GM19035 (cell line): ENCODE measurements at regions not wholly inside any gene's neighbourhood (a gene's known extent, or its start where the extent isn't known, plus 50 kb on each side); places are given as distances from the start of the nearest gene placed in this dataset.

ENCODE experiments used
- ATAC-seq: cut with Tn5 transposase; IDR thresholded peaks from one replicate; pipeline ENCODE4 v1.9.1; 2021; ENCODE audit not compliant: unreplicated experiment

DNA sequence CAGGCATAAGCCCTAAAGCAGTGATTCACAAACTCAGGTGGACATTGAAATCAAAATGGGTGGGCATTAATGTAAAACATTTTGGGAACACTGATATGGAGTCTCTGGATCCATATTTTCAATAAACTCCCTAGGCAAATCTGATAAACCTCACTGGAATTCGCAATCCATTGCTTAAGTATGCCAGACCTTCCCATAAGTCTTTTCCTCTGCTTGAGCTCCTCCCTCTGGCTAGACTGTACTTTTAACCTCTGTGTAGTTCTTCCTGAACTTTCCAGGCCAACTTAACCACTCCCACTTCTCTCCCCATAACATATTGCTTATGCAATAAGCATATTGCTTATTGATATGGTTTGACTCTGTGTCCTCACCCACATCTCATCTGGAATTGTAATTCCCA lies 629.7 kb upstream of the IMPG1 start:
- no peak for ATAC-seq

DNA sequence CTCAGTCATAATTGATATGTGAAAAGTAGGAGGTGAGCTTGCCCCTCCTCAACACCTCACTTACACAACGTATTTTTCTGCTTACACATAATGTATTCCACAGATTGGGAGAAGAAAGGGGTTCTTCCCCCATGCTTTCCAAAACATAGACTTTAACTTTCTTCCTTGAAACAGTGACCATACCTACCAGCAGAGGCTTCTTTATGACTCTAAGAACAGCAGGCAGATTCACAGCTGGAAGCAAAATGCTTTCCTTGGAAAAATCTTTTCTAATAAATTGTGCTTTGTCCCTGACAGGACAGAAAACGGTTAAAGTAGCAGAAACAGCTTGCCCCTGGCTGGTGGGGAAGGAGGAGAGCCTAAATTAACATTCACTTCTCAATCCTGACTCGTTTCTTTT lies 629.1 kb upstream of the IMPG1 start:
- ATAC-seq: no peak

DNA sequence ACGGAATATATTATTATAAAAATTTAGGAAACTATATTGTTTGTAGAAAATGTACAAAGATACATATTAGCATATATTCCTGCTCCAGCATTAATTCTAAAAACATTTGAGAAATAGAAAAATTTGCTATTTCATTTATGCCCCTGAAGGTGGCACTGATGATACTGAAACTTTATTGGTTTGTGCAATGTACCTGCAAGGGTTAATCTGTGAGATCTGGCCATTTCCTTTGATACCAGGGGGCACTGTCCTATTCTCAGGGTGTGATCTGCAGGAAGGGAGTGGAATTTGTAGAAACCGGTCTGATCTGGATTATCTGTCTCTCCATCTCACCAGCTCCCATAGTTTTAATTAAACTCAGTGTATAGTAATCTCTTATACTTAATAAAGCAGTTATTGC lies 625.1 kb upstream of the IMPG1 start:
- no peak for ATAC-seq

DNA sequence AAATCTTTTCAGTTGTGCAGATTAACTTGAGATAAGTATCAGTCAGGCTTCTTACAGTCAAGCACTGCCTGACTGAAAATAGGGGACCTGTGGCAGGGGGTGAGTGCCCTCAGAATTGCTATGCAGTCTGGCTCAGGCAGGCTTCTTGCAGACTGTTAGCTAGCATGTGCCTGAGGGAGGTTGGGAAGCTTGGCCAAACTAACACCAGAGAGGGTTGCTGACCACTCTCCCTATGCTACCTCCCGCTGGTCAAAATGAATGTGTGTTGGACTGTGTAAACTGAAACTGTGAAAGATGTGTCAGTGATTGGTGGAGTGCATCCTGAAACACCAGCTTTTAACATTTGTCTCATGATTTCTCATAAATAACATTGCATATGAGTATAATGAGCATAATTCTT lies 622.3 kb upstream of the IMPG1 start:
- no peak for ATAC-seq

DNA sequence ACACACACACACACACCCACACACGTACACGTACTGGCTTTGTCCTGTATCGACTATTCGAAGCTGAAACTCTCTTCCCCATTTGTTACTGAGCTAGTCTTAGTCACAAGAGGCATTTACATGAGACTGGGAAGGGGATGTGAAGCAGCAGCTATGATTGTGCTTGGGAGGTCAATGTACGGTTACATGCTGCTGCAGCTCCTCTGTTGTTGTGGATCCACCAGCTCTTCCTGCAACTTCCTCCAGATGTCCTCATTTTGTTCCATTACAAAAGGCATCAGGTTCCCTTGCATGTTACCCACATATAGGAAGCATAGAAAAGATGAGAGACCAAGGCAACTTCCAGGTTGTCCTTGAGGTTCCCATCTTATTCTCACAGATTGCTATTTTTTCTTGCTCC lies 612.4 kb upstream of the IMPG1 start:
- ATAC-seq: no peak

DNA sequence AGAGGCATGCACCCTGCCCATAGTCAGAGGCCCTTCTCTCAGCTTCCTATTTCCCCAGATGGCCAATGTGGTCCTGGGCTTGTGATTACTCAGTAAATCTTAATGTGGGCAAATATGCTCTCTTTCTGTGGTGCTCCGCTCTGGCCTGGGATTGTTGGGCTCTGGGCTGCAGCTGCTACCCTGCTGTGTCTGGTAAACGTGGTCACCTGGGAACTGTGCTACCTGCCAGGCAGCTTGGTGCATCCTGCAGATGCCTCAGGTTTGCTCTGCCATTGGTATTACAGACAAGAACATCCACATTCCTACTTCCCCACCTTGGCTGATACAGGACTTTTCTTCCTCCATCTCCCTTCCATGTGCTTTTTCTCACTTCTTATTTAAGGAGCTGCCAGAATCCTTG lies 611.5 kb upstream of the IMPG1 start:
- no peak for ATAC-seq

DNA sequence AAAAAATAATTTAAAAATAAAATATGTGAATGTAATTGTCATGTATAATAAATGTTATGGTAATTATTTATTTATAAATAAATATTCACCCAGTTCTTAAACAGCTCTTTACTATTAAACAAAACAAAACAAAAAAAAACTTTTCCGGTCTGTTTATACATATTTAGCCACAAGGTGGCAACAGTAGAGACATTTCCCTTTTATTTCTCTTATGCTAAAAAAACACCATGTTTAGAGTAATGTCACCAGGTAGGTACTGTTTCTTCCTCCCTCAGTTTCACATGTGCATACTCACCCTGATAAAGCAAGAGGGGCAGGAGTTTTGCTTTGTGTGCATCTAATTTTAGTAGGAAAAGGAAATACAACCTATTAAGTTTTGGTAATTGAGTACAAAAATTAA lies 610.4 kb upstream of the IMPG1 start:
- ATAC-seq: no peak

DNA sequence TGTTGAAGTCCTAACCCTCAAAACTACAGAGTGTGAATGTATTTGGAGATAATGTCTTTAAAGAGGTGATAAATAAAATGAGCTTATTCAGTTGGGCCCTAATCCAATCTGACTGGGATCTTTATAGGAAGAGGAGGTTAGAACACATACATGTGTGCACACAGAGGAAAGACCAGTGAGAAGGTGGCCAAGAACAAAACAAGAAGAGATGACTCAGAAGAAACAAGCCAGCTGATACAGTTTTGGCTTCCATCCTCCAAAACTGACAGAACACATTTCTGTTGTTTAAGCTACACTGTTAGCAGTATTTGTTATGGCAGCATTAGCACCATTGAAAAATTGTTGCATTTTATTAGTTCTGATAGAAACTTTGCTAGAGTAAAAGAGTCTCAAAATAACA lies 609.3 kb upstream of the IMPG1 start:
- ATAC-seq: no peak

DNA sequence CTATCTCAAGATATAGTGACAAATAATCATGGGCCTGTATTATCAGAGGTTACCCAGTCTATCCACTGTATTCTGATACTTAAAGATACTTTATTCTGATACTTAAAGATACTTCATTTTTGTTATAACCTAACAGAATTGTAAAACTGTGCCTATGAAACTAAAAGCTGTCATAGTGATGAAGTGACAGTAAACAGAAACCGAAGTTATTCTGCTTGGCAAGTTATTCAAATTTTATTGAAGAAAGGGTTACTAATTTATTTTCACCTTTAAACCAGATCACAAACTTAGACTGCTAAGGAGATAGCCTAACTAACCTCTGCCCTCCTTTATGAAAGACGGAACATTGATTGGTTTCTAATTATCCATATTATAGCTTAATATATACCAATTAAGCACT lies 604.6 kb upstream of the IMPG1 start:
- ATAC-seq: no peak

DNA sequence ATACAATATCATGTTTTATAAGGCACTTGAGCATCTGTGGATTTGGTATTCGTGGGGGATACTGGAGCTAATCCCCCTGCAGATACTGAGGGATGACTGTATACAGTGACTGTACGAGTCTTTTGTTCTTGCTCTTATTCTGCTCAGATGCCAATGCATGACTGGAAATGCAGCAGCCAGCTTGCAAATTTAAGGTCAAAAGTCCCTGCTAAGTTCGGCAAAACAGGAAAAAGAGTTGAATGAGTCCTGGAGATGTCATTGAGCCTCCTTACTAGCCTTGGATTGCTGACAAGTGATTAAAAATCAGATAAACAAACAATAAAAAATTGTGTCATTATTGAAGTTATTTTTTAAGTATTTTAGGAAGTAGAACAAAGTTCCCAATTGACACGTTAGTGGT lies 599.3 kb upstream of the IMPG1 start:
- no peak for ATAC-seq

DNA sequence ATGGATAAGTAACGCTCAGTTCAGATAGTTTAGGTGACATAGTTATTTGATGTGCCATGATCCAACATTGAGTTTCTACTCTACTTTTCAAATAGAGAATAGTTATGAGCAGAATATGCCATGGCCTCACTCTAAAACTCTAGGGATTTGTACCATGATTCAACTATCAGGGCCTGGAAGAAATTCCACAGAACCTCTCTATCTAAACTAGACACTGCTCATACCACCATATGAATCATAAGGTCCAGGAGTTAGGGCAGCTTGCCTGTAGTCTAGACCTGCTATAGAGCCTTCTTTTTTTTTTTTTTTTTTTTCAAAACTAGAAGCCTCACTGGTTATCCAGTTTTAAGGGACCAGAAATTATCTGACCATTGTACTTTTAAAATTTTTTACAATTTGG lies 571.8 kb upstream of the IMPG1 start:
- no peak for ATAC-seq

DNA sequence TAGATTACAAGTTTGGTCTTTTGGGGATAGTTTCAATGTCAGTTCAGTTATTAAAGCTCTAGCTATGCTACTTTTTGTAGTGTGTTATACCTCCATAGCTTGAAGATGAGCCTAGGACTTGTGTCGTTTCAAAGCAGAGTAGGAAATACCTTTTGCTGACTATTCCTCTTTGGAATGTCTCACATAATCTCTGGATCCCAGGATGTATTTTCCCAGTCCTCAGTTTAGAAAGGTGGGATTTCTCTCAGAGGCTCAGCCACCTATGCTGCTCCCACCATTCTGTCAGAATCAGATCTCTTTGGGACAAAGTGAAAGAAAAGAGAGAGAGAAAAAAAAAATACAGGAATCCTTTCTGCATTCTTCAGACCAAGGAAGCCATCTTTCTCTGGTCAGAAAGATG lies 567.5 kb upstream of the IMPG1 start:
- no peak for ATAC-seq

DNA sequence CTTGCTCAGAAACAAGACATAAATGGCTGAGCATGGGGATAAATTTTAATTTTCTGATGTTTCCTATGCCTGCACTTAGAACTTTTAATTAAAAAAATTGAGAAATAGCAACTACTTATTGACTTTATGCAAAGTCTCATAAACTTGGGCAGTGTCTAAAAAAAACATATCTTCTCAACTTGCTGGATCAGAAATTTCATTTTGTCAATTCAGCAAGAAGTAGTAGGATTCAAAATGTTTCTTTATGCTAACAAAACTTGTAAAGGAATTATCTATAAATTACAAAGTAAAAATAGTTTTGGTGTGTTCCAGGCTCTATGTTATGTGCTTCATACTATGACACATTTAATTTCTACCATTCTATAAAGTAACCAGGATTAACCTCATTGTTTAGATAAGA lies 562.2 kb upstream of the IMPG1 start:
- ATAC-seq: no peak

DNA sequence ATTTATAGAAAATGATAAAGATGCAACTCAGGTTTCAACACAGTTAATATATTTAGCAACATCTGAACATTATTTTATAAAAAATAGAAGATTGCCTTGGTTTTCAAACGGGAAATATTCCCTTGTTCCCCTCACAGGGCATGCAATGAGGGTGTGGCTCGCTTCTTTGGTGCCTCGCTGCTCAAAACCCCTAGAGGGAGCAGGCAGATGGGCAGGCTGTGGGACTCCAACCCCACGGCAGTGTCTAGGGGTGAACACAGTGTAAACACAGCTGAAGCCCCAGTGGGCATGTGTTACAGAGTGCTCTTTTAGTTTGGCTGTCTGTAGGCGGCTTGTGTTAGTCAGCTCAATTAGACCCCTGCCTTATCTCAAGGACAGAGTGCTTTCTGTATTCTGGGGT lies 560.8 kb upstream of the IMPG1 start:
- ATAC-seq: no peak

DNA sequence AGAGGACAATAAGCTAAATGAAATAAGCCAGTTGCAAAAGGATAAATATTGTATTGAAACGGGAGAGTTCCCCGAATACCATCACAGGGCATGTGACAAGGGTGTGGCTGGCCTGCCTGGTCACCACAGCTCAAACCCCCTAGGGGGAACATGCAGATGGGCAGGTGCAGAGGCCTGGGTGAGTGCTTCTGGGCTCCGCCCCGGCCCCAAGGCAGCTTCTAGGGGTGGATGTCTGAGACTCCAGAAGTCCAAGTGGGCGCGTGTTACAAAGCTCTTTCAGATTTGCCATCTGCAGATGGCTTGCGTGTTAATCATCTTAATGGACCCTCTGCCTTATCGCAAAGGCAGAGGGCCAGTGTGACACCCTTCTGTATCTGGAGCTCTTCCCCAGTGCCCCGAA lies 559.2 kb upstream of the IMPG1 start:
- ATAC-seq: no peak

DNA sequence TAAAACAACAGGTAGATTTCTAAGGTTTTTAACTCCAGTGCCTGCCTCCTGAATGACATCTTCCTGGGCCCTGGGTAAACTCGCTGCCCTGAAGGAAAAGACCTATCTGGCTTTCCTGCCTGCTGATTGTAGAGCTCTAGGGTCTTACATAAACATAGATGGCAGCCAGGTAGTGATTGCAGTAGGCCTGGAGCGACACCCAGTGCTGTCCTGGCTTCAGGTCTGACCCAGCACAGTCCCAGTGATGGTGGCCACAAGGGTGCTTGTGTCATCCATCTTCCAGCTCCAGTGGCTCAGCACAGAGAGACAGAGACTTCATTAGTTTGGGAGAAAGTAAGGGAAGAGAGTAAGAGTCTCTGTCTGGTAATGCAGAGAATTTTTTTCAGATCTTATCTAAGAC lies 542.9 kb upstream of the IMPG1 start:
- no peak for ATAC-seq

DNA sequence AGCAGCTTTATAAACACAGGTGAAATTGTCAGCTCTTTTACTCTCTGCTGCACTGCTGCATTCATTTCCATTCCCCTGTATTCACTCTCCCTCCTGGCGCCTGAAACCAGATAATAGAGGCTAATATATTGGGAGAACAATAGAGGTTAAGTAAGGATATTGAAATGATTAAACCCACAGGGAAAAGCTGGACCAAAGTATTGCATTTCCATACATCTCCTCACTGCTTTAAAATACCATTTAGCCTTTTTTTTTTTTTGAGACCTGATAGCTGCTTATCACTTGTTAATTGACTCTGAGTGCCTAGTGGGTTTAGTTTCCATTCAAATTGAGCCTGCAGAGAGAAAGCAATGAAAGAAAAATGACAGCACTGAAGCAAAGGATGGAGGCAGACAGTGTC lies 540.5 kb upstream of the IMPG1 start:
- no peak for ATAC-seq

DNA sequence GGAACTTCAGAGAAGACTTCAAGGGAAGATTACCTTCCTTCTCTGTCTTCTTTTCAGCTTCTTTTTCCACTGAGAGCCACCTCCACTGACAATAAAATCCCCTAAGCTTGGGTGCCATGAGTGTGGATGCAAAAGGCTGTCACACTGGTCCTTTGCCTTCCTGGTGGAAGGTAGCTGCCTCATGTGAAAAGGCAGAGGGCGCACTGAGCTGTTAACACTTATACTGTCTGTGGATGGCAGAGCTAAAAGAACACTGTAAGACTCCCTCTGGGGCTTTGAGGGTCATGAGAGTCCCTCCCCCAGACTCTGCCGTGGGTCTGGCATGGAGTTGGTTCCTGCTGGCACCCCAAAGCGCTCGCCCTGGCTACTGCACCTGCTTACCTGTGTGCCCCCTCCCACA lies 536.7 kb upstream of the IMPG1 start:
- no peak for ATAC-seq

DNA sequence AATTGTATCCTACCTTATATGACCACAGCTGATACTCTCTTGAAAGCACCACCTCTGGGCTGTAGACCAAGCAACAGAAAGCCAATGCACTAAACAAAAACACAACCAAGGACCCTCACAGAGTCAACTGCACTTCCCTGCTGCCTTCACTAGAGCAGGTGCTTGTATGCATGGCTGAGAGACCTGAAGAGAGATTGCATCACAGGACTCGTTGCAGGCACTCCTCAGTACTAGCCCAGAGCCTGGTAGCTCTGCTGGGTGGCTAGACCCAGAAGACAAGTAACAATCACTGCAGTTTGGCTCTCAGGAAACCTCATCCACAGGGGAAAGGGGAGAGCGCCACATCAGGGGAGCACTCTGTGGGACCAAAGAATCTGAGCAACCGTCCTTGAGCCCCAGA lies 521.6 kb upstream of the IMPG1 start:
- no peak for ATAC-seq

DNA sequence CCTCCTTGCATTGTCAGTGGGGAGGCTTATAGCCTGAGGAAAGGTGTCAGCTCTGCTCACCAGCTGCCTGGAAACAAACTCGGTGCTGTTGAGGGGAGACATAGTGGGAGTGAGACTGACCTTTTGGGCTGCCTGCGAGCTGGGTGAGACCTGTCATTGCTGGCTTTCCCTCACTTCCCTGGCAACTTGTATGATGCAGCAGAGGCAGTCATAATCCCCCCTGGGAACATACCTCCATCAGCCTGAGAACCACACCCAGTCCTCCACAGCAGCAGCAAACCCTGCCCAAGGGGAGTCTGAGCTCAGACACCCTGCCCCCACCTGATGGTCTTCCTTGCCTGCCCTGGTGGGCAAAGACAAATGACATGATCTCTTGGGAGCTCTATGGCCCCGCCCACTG lies 521.2 kb upstream of the IMPG1 start:
- no peak for ATAC-seq

DNA sequence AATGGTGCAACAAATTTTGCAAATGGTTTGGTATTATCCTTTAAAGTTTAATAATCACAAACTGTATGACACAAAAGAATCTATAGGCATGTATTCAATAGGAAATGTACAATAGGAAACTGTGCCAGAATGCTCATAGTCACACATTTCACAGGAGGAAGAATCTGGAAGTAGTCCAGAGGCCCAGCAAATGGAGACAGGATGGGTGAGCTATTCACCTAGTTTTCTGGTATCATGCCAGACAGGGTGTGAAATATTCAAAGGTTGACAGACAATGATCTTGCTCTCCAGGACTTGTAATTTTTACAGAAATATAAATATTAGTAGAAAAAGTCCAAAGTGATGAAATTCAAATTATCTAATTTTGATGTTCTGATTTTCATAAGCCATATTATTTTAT lies 520.1 kb upstream of the IMPG1 start:
- ATAC-seq: no peak

DNA sequence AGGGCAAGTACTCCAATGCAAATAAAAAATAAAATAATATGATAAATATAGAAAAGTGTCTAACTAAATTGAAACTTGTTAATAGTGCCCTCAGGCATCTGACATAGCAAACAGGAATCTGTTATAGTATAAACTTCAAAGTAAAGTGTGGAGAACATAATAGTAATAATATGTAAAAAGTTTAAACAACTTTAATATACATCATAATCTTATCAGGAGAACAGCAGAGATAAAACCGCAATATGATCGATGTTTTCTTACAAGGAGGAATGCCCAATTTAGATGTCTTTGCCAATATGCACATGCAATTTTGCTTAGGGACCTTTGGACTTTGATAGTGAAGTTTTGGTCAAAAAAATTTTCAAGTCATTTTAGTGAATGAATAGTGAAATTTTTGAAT lies 514.8 kb upstream of the IMPG1 start:
- no peak for ATAC-seq

DNA sequence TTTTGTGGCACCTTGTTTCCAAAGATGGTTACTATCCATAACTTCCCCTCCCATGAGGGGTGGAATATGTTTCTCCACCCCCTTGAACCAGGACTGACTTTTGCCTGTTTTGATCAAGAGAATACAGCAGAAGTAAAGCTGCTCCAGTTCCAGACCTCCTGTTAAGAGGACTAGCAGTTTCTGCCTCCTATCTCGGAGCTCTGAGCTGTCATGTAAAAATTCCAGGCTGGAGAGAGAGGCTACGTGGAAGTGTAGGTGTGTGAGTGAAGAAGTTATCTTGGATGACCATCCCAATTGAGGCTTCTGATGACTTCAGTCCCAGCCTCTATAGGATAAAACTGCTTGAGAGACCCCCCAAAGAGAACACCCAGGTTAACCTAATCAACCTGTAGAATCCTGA lies 511.7 kb upstream of the IMPG1 start:
- no peak for ATAC-seq

DNA sequence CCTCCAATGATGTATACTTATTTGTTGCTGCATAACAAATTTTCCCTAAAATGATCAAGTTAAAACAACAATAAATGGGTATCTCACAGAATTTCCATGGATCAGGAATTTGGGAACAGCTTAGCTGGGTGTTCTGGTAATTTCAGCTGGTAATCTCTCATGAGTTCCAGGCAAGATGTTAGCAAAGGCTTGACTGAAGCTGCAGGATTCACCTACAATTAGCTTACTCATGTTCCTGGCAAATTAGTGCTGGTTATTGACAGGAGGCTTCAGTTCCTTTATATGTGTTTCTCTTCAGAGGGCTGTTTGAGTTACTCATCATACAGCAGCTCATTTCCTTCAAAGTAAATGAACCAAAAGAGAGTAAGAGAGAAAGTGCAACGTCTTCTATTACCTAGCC lies 506.3 kb upstream of the IMPG1 start:
- no peak for ATAC-seq
